Thyroid gland (tissue), 4 donors: ENCODE measurements at regions not wholly inside any gene's neighbourhood (a gene's known extent, or its start where the extent isn't known, plus 50 kb on each side); places are given as distances from the start of the nearest gene placed in this dataset.
"Not testable (repeated sequence)": the region's sequence is repeated elsewhere in the genome, so short reads cannot be mapped to it uniquely, and the experiment has no call there.

Source experiments
- DNase-seq, 2 donors: peaks; one replicate each; pipeline ENCODE4 v3.0.0-alpha.2; 2019
- H3K27ac ChIP-seq, 3 donors: fragments of 200-600 bp; sonication (generic); 1 replicate in 2 of 3; 2 replicates in 1 of 3; pipeline ENCODE4 v1.5.1; 2016 to 2019; ENCODE audit warnings: mild to moderate bottlenecking in 1 of 3, moderate library complexity in 1 of 3
- H3K27me3 ChIP-seq: fragments of 200-600 bp; sonication (generic); one replicate; pipeline ENCODE4 v1.5.1; 2019
- H3K36me3 ChIP-seq, 2 donors: fragments of 200-600 bp; sonication (generic); one replicate each; pipeline ENCODE4 v1.5.1; 2016 to 2019
- H3K4me1 ChIP-seq, 2 donors: fragments of 200-600 bp; sonication (generic); one replicate each; pipeline ENCODE4 v1.5.1; 2017 to 2019
- H3K4me3 ChIP-seq, 3 donors: fragments of 200-600 bp; sonication (generic); replicated peaks in 1 of 3; 1 replicate in 2 of 3; 2 replicates in 1 of 3; pipeline ENCODE4 v1.5.1; 2016; ENCODE audit warnings: mild to moderate bottlenecking in 1 of 3
- H3K9me3 ChIP-seq: fragments of 200-600 bp; sonication (generic); one replicate; pipeline ENCODE4 v1.5.1; 2017
- POLR2A ChIP-seq, 2 donors: fragments of 450-650 bp; IDR thresholded peaks; one replicate each; pipeline ENCODE4 v1.6.1; 2017; ENCODE audit warnings: antibody characterized with exemption in 2 of 2, mild to moderate bottlenecking in 2 of 2, moderate library complexity in 1 of 2
- WGBS, 2 donors: methylation state at CpG; one replicate each; pipeline ENCODE4 v1.1.5; 2017; 5-methylcytosine and 5-hydroxymethylcytosine counted together
- intact Hi-C: fragments of 100-400 bp; cut with DNase I; formaldehyde crosslinking; loops from one replicate; pipeline ENCODE4 v1.15.1; 2023
- TF ChIP-seq, protein P1 (sequence below), 6 experiments: fragments of 200-600 bp in 3 of 6; fragments of 450-650 bp in 3 of 6; sonication (generic) in 3 of 6; IDR thresholded peaks; one replicate each; pipeline ENCODE4 v1.5.1; 2016 to 2019; ENCODE audit warnings: antibody characterized with exemption in 6 of 6, mild to moderate bottlenecking in 2 of 6, inconsistent platforms in 1 of 6, moderate library complexity in 1 of 6

DNA sequence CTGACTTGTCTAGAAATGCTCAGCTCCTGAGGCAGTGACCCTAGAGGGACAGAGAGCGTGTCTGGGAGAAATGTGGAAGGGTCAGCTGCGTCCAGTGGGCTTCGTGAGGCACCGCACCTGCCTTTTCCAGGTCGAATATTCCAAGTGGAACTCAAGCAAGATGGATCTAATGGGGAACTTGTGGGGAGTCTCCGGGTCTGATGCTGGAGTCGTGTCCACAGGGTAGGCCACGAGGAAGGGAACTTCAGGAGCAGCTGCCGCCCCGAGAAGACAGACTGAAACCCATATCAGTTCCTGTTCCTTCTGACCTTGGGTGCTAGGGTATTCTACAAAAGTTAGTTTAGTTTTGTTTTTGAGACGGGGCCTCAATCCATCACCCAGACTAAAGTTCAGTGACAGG lies 67.5 kb downstream of the TNFAIP2 start:
- no peak overlapping the region for H3K27ac ChIP-seq
- H3K36me3 ChIP-seq: no peaks in the 10 kb centered on the region
- no peak overlapping the region for H3K4me3 ChIP-seq
- no peaks in the 10 kb centered on the region for H3K27me3 ChIP-seq
- WGBS, 2 donors: 90 to 92% methylated on average over 10 to 11 of the region's 11 CpGs
- DNase-seq: no peak
- intact Hi-C loops: no loop called here
- TF ChIP-seq, protein P1, sequence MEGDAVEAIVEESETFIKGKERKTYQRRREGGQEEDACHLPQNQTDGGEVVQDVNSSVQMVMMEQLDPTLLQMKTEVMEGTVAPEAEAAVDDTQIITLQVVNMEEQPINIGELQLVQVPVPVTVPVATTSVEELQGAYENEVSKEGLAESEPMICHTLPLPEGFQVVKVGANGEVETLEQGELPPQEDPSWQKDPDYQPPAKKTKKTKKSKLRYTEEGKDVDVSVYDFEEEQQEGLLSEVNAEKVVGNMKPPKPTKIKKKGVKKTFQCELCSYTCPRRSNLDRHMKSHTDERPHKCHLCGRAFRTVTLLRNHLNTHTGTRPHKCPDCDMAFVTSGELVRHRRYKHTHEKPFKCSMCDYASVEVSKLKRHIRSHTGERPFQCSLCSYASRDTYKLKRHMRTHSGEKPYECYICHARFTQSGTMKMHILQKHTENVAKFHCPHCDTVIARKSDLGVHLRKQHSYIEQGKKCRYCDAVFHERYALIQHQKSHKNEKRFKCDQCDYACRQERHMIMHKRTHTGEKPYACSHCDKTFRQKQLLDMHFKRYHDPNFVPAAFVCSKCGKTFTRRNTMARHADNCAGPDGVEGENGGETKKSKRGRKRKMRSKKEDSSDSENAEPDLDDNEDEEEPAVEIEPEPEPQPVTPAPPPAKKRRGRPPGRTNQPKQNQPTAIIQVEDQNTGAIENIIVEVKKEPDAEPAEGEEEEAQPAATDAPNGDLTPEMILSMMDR (IDR thresholded peaks at IDR 0.05): no peak
- TF ChIP-seq POLR2A (IDR thresholded peaks at IDR 0.05): no peak
- peaks cover 9 to 22% of the 10 kb centered on the region in 2 donors for H3K4me1 ChIP-seq
- no peaks in the 10 kb centered on the region for H3K9me3 ChIP-seq

DNA sequence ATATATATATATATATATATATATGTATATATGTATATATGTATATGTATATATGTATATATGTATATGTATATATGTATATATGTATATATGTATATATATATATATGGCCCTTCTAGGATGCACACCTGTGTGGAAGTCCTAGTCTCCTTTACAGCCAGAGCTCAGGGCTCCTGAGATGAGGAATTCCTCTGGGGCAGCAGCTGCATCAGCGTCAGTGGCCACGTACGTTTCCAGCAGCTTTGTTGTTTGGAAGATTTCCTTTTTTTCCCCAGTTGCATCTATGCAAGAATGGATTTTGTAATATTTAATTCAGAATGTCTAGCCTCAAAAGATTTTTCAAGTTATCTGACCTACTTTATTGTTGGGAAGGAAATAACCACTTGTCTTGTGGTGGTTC lies 68.6 kb downstream of the TNFAIP2 start:
- H3K27me3 ChIP-seq: no peaks in the 10 kb centered on the region
- no peak for DNase-seq
- H3K9me3 ChIP-seq: no peaks in the 10 kb centered on the region
- no peaks in the 10 kb centered on the region for H3K36me3 ChIP-seq
- intact Hi-C loops: no loop called here
- no peak overlapping the region for H3K4me3 ChIP-seq
- H3K27ac ChIP-seq: no peak overlapping the region
- no peak for TF ChIP-seq POLR2A (IDR thresholded peaks at IDR 0.05)
- TF ChIP-seq, protein P1 (IDR thresholded peaks at IDR 0.05): no peak
- peaks cover 9 to 22% of the 10 kb centered on the region in 2 donors for H3K4me1 ChIP-seq
- 67 to 77% methylated on average over 3 of the region's 3 CpGs for WGBS, 2 donors

DNA sequence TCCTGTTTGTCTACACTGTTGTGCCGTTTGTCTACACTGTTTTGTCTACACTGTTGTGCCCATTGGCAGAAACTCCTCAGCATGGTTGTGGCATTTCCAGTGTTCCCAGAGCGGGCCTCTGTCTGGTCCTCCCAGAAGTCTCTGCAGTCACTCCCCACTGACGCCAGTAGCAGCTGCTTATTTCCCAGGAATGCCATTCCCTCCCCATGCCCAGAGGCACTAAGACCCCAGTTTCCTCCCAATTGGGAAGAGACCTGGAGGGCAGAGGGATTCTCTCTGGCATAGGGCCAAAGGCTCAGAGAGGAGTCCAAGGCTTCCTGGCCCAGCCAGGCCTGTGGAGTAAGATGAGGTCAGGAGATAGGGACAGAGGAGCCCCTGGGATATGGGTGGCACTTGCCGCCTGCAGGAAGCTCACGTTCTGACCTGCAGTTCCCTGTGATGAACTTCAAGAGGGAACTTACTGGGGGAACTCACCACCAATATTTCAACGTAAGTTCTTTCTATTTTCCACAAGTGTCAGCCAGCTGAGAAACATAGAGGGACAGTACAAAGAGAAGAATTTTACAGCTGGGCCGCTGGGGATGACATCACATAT lies 69.1 kb downstream of the TNFAIP2 start:
- Histone ChIP-seq H3K4me3 (no peak overlapping the region), H3K27me3 (no peaks in the 10 kb centered on the region), H3K9me3 (no peaks in the 10 kb centered on the region), H3K36me3 (no peaks in the 10 kb centered on the region), H3K27ac (no peak overlapping the region), H3K4me1 (peaks cover 9 to 22% of the 10 kb centered on the region in 2 donors)
- no peak for DNase-seq
- 83 to 89% methylated on average over 7 of the region's 7 CpGs for WGBS, 2 donors
- intact Hi-C loops: no loop called here
- TF ChIP-seq POLR2A (IDR thresholded peaks at IDR 0.05): no peak
- TF ChIP-seq, protein P1 (IDR thresholded peaks at IDR 0.05): no peak

DNA sequence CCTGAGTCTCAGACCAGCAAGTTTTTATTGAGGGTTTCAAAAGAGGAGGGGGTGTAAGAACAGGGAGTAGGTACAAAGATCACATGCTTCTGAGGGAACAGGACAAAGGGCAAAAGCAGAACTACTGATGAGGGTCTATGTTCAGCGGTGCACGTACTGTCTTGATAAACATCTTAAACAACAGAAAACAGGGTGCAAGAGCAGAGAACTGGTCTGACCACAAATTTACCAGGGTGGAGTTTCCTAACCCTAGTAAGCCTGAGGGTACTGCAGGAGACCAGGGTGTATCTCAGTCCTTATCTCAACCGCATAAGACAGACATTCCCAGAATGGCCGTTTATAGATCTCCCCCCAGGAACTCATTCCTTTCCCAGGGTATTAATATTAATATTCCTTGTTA lies 69.6 kb downstream of the TNFAIP2 start:
- WGBS, 2 donors: 93 to 94% methylated on average over 4 of the region's 4 CpGs
- DNase-seq, H3K27ac ChIP-seq, H3K36me3 ChIP-seq, intact Hi-C loops, H3K9me3 ChIP-seq, H3K4me3 ChIP-seq, H3K27me3 ChIP-seq: not testable (repeated sequence)
- H3K4me1 ChIP-seq: peaks cover 9 to 22% of the 10 kb centered on the region in 2 donors

DNA sequence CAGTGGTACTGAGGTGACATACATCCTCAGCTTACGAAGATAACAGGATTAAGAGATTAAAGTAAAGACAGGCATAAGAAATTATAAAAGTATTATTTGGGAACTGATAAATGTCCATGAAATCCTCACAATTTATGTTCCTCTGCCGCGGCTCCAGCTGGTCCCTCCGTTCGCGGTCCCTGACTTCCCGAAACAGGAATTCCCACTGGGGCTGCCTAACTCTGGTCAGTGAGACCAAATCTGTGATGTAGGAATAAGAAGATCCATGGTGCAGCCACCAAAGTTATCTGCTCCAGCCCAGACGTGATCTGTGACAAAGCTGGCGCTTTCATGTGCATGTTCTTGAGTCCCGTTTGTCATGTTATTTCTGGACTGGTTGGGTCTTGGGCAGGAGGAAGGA lies 70.2 kb downstream of the TNFAIP2 start:
- H3K27me3 ChIP-seq, H3K36me3 ChIP-seq, H3K4me3 ChIP-seq, DNase-seq, intact Hi-C loops, H3K9me3 ChIP-seq, H3K27ac ChIP-seq: not testable (repeated sequence)
- peaks cover 8 to 20% of the 10 kb centered on the region in 2 donors for H3K4me1 ChIP-seq
- WGBS, 2 donors: 94 to 95% methylated on average over 10 of the region's 10 CpGs

DNA sequence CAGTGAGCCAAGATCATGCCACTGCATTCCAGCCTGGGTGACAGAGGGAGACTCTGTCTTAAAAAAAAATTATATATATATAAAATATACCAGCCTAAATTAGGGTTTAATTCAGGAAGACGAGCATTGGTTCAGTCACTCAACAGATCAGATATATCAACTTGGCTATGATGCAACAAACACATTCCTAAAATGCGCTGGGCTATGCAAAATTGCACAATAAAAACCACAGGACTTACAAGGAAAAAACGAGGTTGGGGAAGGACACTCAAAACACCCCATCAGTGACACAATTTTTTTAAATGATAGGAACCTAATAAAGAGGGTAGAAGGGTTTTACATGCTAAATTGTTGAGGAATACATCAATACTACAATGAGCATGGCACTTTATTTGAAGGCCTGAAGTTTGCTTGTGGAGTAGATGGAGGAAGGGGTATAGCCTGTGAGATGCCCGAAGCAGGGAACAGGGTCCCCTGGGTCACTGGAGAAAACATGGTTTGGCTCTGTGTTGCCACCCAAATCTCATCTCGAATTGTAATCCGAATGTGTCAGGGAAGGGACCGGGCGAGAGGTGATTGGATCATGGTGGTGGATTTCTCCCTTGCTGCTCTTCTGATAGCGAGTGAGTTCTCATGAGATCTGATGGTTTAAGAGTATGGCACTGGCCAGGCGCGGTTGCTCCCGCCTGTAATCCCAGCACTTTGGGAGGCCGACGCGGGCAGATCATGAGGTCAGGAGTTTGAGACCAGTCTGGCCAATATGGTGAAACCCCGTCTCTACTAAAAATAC lies 71.2 kb downstream of the TNFAIP2 start:
- 81 to 85% methylated on average over 16 of the region's 16 CpGs for WGBS, 2 donors
- no peak for TF ChIP-seq POLR2A (IDR thresholded peaks at IDR 0.05)
- TF ChIP-seq, protein P1 (IDR thresholded peaks at IDR 0.05): no peak
- Histone ChIP-seq H3K36me3 (no peaks in the 10 kb centered on the region), H3K4me1 (peaks cover 5 to 11% of the 10 kb centered on the region in 2 donors), H3K27me3 (no peaks in the 10 kb centered on the region), H3K9me3 (no peaks in the 10 kb centered on the region), H3K27ac (peak overlapping the region in 2 of 3 donors; percentile 2 to 26), H3K4me3 (no peak overlapping the region)
- peak; percentile 38 to 48 for DNase-seq
- intact Hi-C loops: no loop called here
